Transverse colon (tissue), 4 donors: ENCODE measurements at regions not wholly inside any gene's neighbourhood (a gene's known extent, or its start where the extent isn't known, plus 50 kb on each side); places are given as distances from the start of the nearest gene placed in this dataset.

Experiments
- DNase-seq: peaks from one replicate; pipeline ENCODE4 v3.0.0-alpha.2; 2019
- H3K27ac ChIP-seq, 4 donors: fragments of 200-600 bp; sonication (generic); 2 replicates each; pipeline ENCODE4 v1.5.1; 2016 to 2018; ENCODE audit warnings: inconsistent platforms in 4 of 4
- H3K27me3 ChIP-seq: fragments of 200-600 bp; sonication (generic); 2 replicates; pipeline ENCODE4 v1.5.1; 2017; ENCODE audit warnings: inconsistent platforms
- H3K36me3 ChIP-seq, 4 donors: fragments of 200-600 bp; sonication (generic); 2 replicates each; pipeline ENCODE4 v1.5.1; 2017 to 2019; ENCODE audit warnings: inconsistent platforms in 4 of 4
- H3K4me1 ChIP-seq, 4 donors: fragments of 200-600 bp; sonication (generic); 2 replicates each; pipeline ENCODE4 v1.5.1; 2017 to 2020; ENCODE audit warnings: inconsistent platforms in 4 of 4
- H3K4me3 ChIP-seq, 4 donors: fragments of 200-600 bp; sonication (generic); 1 replicate in 1 of 4; 2 replicates in 3 of 4; pipeline versions ENCODE4 v1.5.1 to v1.6.1; 2017 to 2019; ENCODE audit warnings: inconsistent platforms in 4 of 4
- H3K9me3 ChIP-seq, 2 donors: fragments of 200-600 bp; sonication (generic); 2 replicates each; pipeline ENCODE4 v1.5.1; 2017 to 2019; ENCODE audit warnings: inconsistent platforms in 2 of 2
- EP300 ChIP-seq: sonication (generic); formaldehyde crosslinking; IDR thresholded peaks from one replicate; pipeline ENCODE4 v1.6.1; 2017; ENCODE audit warnings: antibody characterized with exemption, low read depth
- POLR2A ChIP-seq: fragments of 450-650 bp; IDR thresholded peaks from one replicate; pipeline ENCODE4 v1.6.1; 2016; ENCODE audit warnings: antibody characterized with exemption, mild to moderate bottlenecking, moderate library complexity
- POLR2AphosphoS5 ChIP-seq, 3 donors: sonication (generic); formaldehyde crosslinking; IDR thresholded peaks; one replicate each; pipeline ENCODE4 v1.6.1; 2016; ENCODE audit warnings: antibody characterized with exemption in 3 of 3
- WGBS, 2 donors: methylation state at CpG; one replicate each; pipeline ENCODE4 v1.1.5; 2018; ENCODE audit warnings: low coverage in 1 of 2; 5-methylcytosine and 5-hydroxymethylcytosine counted together
- in situ Hi-C, 4 donors: fragments of 200-750 bp; cut with MboI; loops; one replicate each; pipeline versions ENCODE4 v1.15.0 to v1.15.1; 2017; ENCODE audit warnings: low sequenced_read_pairs in 3 of 4, low pct_ligation_motif_present in 1 of 4, low pct_unique_long_range_greater_than_20kb in 1 of 4
- intact Hi-C: fragments of 100-400 bp; cut with DNase I; formaldehyde crosslinking; loops from one replicate; pipeline ENCODE4 v1.15.1; 2023; ENCODE audit warnings: low total_unique reads
- TF ChIP-seq, protein P1 (sequence below), 5 experiments: fragments of 200-600 bp in 3 of 5; fragments of 450-650 bp in 2 of 5; sonication (generic) in 3 of 5; IDR thresholded peaks; 1 replicate in 2 of 5; 2 replicates in 3 of 5; pipeline ENCODE4 v1.5.1; 2016 to 2017; ENCODE audit warnings: antibody characterized with exemption in 5 of 5, inconsistent platforms in 3 of 5, mild to moderate bottlenecking in 2 of 5, moderate library complexity in 1 of 5

DNA sequence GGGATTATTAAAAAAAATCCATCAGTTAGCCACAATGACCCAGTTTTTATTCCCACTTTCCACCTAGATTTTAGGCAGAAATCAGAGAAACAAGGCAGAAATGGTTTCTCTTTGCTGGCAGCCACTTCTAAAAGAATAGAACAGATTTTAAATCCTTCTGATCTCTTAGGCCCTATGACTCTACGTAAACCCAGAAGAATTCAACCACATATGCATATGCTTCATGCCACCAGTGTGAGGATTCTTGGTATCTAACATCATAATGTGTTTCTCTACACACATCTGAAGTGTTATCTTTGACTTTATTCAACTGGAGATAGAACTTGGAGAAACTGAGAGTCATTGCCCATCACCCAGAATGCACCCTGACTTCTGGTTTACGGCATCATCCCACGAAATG lies 128.7 kb upstream of the TANK start:
- no peaks in the 10 kb centered on the region for H3K27me3 ChIP-seq
- no peak overlapping the region for H3K4me3 ChIP-seq
- H3K27ac ChIP-seq: peak overlapping the region; percentile 20 to 66 (median 41)
- no peaks in the 10 kb centered on the region for H3K4me1 ChIP-seq
- no peaks in the 10 kb centered on the region for H3K9me3 ChIP-seq
- H3K36me3 ChIP-seq: no peaks in the 10 kb centered on the region
- 83 to 97% methylated on average over 3 of the region's 3 CpGs for WGBS, 2 donors
- in situ Hi-C loops (no loop called here), intact Hi-C loops (no loop called here)
- TF ChIP-seq, protein P1, sequence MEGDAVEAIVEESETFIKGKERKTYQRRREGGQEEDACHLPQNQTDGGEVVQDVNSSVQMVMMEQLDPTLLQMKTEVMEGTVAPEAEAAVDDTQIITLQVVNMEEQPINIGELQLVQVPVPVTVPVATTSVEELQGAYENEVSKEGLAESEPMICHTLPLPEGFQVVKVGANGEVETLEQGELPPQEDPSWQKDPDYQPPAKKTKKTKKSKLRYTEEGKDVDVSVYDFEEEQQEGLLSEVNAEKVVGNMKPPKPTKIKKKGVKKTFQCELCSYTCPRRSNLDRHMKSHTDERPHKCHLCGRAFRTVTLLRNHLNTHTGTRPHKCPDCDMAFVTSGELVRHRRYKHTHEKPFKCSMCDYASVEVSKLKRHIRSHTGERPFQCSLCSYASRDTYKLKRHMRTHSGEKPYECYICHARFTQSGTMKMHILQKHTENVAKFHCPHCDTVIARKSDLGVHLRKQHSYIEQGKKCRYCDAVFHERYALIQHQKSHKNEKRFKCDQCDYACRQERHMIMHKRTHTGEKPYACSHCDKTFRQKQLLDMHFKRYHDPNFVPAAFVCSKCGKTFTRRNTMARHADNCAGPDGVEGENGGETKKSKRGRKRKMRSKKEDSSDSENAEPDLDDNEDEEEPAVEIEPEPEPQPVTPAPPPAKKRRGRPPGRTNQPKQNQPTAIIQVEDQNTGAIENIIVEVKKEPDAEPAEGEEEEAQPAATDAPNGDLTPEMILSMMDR (IDR thresholded peaks at IDR 0.05): no peak
- TF ChIP-seq POLR2AphosphoS5 (IDR thresholded peaks at IDR 0.05): no peak
- DNase-seq: no peak

DNA sequence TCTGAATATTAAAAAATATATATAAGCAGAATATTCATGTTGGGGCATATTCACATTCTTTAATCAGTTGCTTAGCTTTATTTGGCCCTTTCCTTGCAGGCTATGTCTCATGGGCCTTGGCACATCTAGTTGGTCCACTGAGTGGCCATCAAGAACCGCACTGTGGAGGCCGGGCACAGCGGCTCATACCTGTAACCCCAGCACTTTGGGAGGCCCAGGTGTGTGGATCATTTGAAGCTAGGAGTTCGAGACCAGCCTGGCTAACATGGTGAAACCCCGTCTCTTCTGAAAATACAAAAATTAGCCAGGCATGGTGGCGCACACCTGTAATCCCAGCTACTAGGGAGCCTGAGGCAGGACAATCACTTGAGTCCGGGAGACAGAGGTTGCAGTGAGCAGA lies 127.6 kb upstream of the TANK start:
- Histone ChIP-seq H3K4me1 (no peaks in the 10 kb centered on the region), H3K27ac (no peak overlapping the region), H3K27me3 (no peaks in the 10 kb centered on the region), H3K9me3 (no peaks in the 10 kb centered on the region), H3K36me3 (no peaks in the 10 kb centered on the region), H3K4me3 (no peak overlapping the region)
- intact Hi-C loops (no loop called here), in situ Hi-C loops (no loop called here)
- 93 to 95% methylated on average over 4 to 7 of the region's 7 CpGs for WGBS, 2 donors
- TF ChIP-seq, protein P1 (IDR thresholded peaks at IDR 0.05): no peak
- TF ChIP-seq EP300 (no peak), POLR2AphosphoS5 (IDR thresholded peaks at IDR 0.05) (no peak), POLR2A (no peak)
- no peak for DNase-seq

DNA sequence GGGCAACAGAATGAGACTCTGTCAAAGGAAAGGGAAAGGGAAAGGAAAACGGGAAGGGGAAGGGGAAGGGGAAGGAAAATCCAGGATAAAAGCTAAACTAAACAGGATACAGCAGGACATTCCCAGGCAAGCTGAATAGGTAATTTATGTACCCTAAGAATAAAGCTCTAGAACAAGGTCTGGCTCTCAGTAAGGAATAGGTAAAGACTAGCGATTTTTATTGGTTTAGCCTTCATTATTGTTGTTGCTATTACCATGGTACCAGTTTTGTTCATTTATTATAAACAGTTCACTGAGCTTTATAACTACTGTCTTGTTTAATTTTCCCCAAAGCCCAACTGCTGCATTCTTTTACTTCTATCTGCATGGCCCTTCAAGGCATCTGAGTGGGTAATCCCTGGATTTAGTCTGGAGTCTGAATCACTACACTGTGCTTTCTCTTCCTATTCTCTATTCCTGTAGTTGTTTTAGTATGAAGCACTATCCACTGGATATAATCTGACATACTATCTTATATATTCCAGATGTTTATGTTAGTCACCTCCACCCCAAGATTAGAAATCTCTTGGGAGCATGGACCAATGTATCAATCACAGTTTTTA lies 127.1 kb upstream of the TANK start:
- WGBS, 2 donors: 31 to 60% methylated on average over 2 of the region's 2 CpGs
- intact Hi-C loops: no loop called here
- TF ChIP-seq POLR2AphosphoS5 (IDR thresholded peaks at IDR 0.05) (no peak), POLR2A (no peak), EP300 (no peak)
- TF ChIP-seq, protein P1 (IDR thresholded peaks at IDR 0.05): no peak
- Histone ChIP-seq H3K4me3 (no peak overlapping the region), H3K9me3 (no peaks in the 10 kb centered on the region), H3K27me3 (no peaks in the 10 kb centered on the region), H3K4me1 (no peaks in the 10 kb centered on the region), H3K36me3 (no peaks in the 10 kb centered on the region), H3K27ac (no peak overlapping the region)
- in situ Hi-C loops: no loop called here
- no peak for DNase-seq

DNA sequence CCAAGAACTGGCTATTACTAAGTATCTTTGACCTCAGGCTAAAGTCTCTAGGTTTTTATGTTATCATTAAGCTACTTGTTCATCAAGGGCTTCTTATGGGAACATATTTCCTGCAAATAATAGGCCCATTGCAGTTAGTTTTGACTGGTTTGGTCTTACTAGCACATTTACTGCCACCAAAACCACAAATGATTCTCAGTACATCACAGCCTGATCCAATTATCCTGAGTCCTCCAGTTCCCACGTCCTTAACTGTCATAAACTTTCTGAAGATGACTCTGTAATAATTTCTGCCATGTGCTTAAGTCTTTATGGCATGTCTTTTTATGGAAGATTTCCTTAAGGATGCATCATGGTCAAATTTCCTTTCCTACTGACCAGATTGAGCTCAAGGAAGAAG lies 123.3 kb upstream of the TANK start:
- H3K4me3 ChIP-seq: no peak overlapping the region
- H3K4me1 ChIP-seq: no peaks in the 10 kb centered on the region
- WGBS, 2 donors: 33% methylated on average over 1 of the region's 1 CpG
- no peak for TF ChIP-seq EP300
- no peaks in the 10 kb centered on the region for H3K9me3 ChIP-seq
- H3K36me3 ChIP-seq: no peaks in the 10 kb centered on the region
- no peaks in the 10 kb centered on the region for H3K27me3 ChIP-seq
- DNase-seq: no peak
- H3K27ac ChIP-seq: no peak overlapping the region
- in situ Hi-C loops (no loop called here), intact Hi-C loops (no loop called here)

DNA sequence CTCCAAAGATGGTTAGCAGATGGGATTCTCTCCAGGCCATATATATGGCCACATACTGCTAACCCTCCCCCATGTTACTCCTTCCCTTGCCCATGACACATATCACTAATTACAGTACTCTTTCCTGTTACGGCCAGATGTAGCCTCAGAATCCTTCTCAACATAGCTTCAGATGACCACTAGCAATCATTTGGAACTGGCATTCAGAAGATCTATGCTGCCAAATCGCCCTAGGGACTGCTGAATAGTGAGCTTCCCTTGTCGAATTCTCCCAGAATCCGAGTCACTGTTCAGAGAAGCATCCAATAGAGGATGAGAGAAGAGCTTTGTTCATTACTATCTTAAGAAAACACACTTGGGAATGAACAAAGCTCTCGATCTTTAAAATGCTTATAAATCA lies 121.2 kb upstream of the TANK start:
- in situ Hi-C loops (no loop called here), intact Hi-C loops (no loop called here)
- TF ChIP-seq, protein P1 (IDR thresholded peaks at IDR 0.05): no peak
- TF ChIP-seq POLR2A (no peak), EP300 (no peak), POLR2AphosphoS5 (IDR thresholded peaks at IDR 0.05) (no peak)
- H3K4me3 ChIP-seq: no peak overlapping the region
- no peaks in the 10 kb centered on the region for H3K9me3 ChIP-seq
- DNase-seq: no peak
- H3K27ac ChIP-seq: no peak overlapping the region
- 79 to 100% methylated on average over 2 to 5 of the region's 5 CpGs for WGBS, 2 donors
- H3K4me1 ChIP-seq: no peaks in the 10 kb centered on the region
- no peaks in the 10 kb centered on the region for H3K27me3 ChIP-seq
- no peaks in the 10 kb centered on the region for H3K36me3 ChIP-seq
